Astrocyte (in vitro differentiated cells and primary cell): ENCODE measurements at regions not wholly inside any gene's neighbourhood (a gene's known extent, or its start where the extent isn't known, plus 50 kb on each side); places are given as distances from the start of the nearest gene placed in this dataset.

Experiments
- DNase-seq: peaks from one replicate; pipeline ENCODE4 v3.0.0-alpha.2; 2010; ENCODE audit warnings: low read depth
- FAIRE-seq: peaks from 2 replicates; lab custom pipeline; 2011; peaks lifted over from hg19 to GRCh38; lab: Jason Lieb, UNC
- H2AFZ ChIP-seq: 2 replicates; pipeline ENCODE4 v1.6.0; 2012; ENCODE audit warnings: low read depth, low read length, inconsistent platforms
- H3K27ac ChIP-seq: 2 replicates; pipeline ENCODE4 v1.5.1; 2011; ENCODE audit warnings: low read depth, low read length, inconsistent platforms
- H3K27me3 ChIP-seq: 2 replicates; pipeline ENCODE4 v1.6.0; 2011; ENCODE audit warnings: low read length, inconsistent platforms; ENCODE audit not compliant: insufficient read depth
- H3K36me3 ChIP-seq: 2 replicates; pipeline ENCODE4 v1.5.1; 2011; ENCODE audit warnings: low read length, inconsistent platforms; ENCODE audit not compliant: insufficient read depth
- H3K4me1 ChIP-seq: 2 replicates; pipeline ENCODE4 v1.5.1; 2011; ENCODE audit warnings: low read length, inconsistent platforms; ENCODE audit not compliant: insufficient read depth
- H3K4me2 ChIP-seq: 2 replicates; pipeline ENCODE4 v1.6.0; 2012; ENCODE audit warnings: low read length, inconsistent platforms
- H3K4me3 ChIP-seq: 2 replicates; pipeline ENCODE4 v1.5.1; 2011; ENCODE audit warnings: low read depth, mild to moderate bottlenecking, low read length, inconsistent platforms; ENCODE audit not compliant: insufficient read depth
- H3K79me2 ChIP-seq: 2 replicates; pipeline ENCODE4 v1.6.0; 2012; ENCODE audit warnings: mild to moderate bottlenecking, low read length, inconsistent platforms; ENCODE audit not compliant: insufficient read depth
- H3K9ac ChIP-seq: 2 replicates; pipeline ENCODE4 v1.6.0; 2012; ENCODE audit warnings: mild to moderate bottlenecking, low read length, inconsistent platforms
- H3K9me3 ChIP-seq: 2 replicates; pipeline ENCODE4 v1.5.1; 2012; ENCODE audit warnings: low read depth, mild to moderate bottlenecking, low read length, inconsistent platforms; ENCODE audit not compliant: insufficient read depth
- H4K20me1 ChIP-seq: 2 replicates; pipeline ENCODE4 v1.6.0; 2012; ENCODE audit warnings: low read length, inconsistent platforms; ENCODE audit not compliant: insufficient read depth
- H3K27ac Mint-ChIP-seq: one replicate; pipeline ENCODE4 v1.8.0; 2021; ENCODE audit warnings: mild to moderate bottlenecking, mixed read lengths; ENCODE audit not compliant: unreplicated experiment
- H3K27me3 Mint-ChIP-seq: one replicate; pipeline ENCODE4 v1.8.0; 2021; ENCODE audit warnings: low read depth, mixed read lengths; ENCODE audit not compliant: unreplicated experiment
- H3K36me3 Mint-ChIP-seq: one replicate; pipeline ENCODE4 v1.8.0; 2021; ENCODE audit warnings: low read depth, mixed read lengths; ENCODE audit not compliant: unreplicated experiment
- H3K4me1 Mint-ChIP-seq: one replicate; pipeline ENCODE4 v1.8.0; 2021; ENCODE audit warnings: low read depth, mixed read lengths; ENCODE audit not compliant: unreplicated experiment
- H3K4me3 Mint-ChIP-seq: one replicate; pipeline ENCODE4 v1.8.0; 2021; ENCODE audit warnings: mild to moderate bottlenecking, moderate library complexity, mixed read lengths; ENCODE audit not compliant: unreplicated experiment
- H3K9me3 Mint-ChIP-seq: one replicate; pipeline ENCODE4 v1.8.0; 2021; ENCODE audit warnings: mild to moderate bottlenecking, mixed read lengths; ENCODE audit not compliant: unreplicated experiment
- EZH2 ChIP-seq: IDR thresholded peaks from 2 replicates; pipeline ENCODE4 v1.6.1; 2012; ENCODE audit warnings: mild to moderate bottlenecking, low read length, inconsistent platforms; ENCODE audit not compliant: insufficient read depth
- TF ChIP-seq, protein P1 (sequence below): IDR thresholded peaks from 2 replicates; pipeline ENCODE4 v1.5.1; 2011; ENCODE audit warnings: low read depth, mild to moderate bottlenecking, inconsistent platforms, low read length, moderate library complexity; ENCODE audit not compliant: insufficient read depth

DNA sequence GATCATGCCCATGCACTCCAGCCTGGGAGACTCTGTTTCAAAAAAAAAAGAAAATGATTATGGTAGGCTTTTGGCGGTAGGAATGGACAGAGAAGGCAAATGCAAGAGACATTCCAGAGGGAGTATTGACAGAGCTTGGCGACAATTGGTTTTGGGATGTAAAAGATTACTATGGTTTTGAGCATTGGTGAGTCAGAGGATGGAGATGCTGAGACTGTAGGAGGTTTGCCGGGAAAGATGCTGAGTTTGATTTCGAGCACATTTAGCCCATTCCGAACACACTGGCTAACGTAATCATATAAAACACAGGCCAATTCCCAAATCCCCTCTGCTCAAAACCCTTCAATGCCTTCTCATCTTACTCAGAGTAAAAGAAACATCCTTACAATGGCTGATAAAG is 161.6 kb upstream of the MKLN1 start:
- no peaks in the 10 kb centered on the region for H3K27me3 Mint-ChIP-seq
- no peaks in the 10 kb centered on the region for H3K36me3 ChIP-seq
- DNase-seq (peak; percentile 87), FAIRE-seq (peak; percentile 52)
- TF ChIP-seq, protein P1, sequence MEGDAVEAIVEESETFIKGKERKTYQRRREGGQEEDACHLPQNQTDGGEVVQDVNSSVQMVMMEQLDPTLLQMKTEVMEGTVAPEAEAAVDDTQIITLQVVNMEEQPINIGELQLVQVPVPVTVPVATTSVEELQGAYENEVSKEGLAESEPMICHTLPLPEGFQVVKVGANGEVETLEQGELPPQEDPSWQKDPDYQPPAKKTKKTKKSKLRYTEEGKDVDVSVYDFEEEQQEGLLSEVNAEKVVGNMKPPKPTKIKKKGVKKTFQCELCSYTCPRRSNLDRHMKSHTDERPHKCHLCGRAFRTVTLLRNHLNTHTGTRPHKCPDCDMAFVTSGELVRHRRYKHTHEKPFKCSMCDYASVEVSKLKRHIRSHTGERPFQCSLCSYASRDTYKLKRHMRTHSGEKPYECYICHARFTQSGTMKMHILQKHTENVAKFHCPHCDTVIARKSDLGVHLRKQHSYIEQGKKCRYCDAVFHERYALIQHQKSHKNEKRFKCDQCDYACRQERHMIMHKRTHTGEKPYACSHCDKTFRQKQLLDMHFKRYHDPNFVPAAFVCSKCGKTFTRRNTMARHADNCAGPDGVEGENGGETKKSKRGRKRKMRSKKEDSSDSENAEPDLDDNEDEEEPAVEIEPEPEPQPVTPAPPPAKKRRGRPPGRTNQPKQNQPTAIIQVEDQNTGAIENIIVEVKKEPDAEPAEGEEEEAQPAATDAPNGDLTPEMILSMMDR, result no peak
- no peak for TF ChIP-seq EZH2
- H3K4me1 Mint-ChIP-seq, result peaks cover 25% of the 10 kb centered on the region
- H3K27ac ChIP-seq, result peak overlapping the region; percentile 61
- peak overlapping the region; percentile 42 for H3K4me2 ChIP-seq
- no peak overlapping the region for H3K4me3 ChIP-seq
- no peaks in the 10 kb centered on the region for H3K27me3 ChIP-seq
- no peaks in the 10 kb centered on the region for H3K9me3 Mint-ChIP-seq
- no peaks in the 10 kb centered on the region for H4K20me1 ChIP-seq
- no peak overlapping the region for H2AFZ ChIP-seq
- no peaks in the 10 kb centered on the region for H3K9me3 ChIP-seq
- H3K4me3 Mint-ChIP-seq, result no peak overlapping the region
- H3K27ac Mint-ChIP-seq, result peak overlapping the region; percentile 4
- H3K9ac ChIP-seq, result no peak overlapping the region
- no peaks in the 10 kb centered on the region for H3K36me3 Mint-ChIP-seq
- no peaks in the 10 kb centered on the region for H3K79me2 ChIP-seq
- H3K4me1 ChIP-seq, result peaks cover 25% of the 10 kb centered on the region

- Histone ChIP-seq H3K4me2 (no peak overlapping the region), H3K4me3 (no peak overlapping the region), H3K9me3 (no peaks in the 10 kb centered on the region), H4K20me1 (no peaks in the 10 kb centered on the region), H3K27ac (no peak overlapping the region), H3K4me1 (peaks cover 9% of the 10 kb centered on the region), H2AFZ (no peak overlapping the region), H3K27me3 (no peaks in the 10 kb centered on the region), H3K79me2 (no peaks in the 10 kb centered on the region), H3K9ac (no peak overlapping the region), H3K36me3 (no peaks in the 10 kb centered on the region)
- peaks cover 11% of the 10 kb centered on the region for H3K4me1 Mint-ChIP-seq
- no peak overlapping the region for H3K27ac Mint-ChIP-seq
- no peaks in the 10 kb centered on the region for H3K27me3 Mint-ChIP-seq
- FAIRE-seq (no peak), DNase-seq (peak; percentile 23)
- no peaks in the 10 kb centered on the region for H3K36me3 Mint-ChIP-seq
- H3K9me3 Mint-ChIP-seq, result peaks cover 3% of the 10 kb centered on the region
- no peak overlapping the region for H3K4me3 Mint-ChIP-seq
- no peak for TF ChIP-seq EZH2
- TF ChIP-seq, protein P1, result no peak
Observed at GRCh38 chr7:131170440-131171271, 157.0 kb upstream of the MKLN1 start.
